ENCODE measurements at regions not wholly inside any gene's neighbourhood (a gene's known extent, or its start where the extent isn't known, plus 50 kb on each side); places are given as distances from the start of the nearest gene placed in this dataset.
A peak's percentile ranks its signal among the peaks of the same experiment; 100 is the strongest.

GRCh38 chr13:38519229-38519911 lies 167.5 kb upstream of the FREM2 start:
- DNase-seq (ENCODE audit: low read depth) = no peak

- DNase-seq (ENCODE audit: low read depth) = no peak
These were observed 166.8 kb upstream of the FREM2 start for GRCh38 chr13:38520041-38520440.

GRCh38 chr13:38527140-38527539 lies 159.7 kb upstream of the FREM2 start:
- no peak for DNase-seq (ENCODE audit: low read depth)

- DNase-seq (ENCODE audit: low read depth) = no peak
These were observed 157.9 kb upstream of the FREM2 start for GRCh38 chr13:38528986-38529385.

GRCh38 chr13:38530492-38530891 lies 156.4 kb upstream of the FREM2 start:
- no peak for DNase-seq (ENCODE audit: low read depth)

- DNase-seq (ENCODE audit: low read depth) = no peak
These were observed 151.6 kb upstream of the FREM2 start for GRCh38 chr13:38535261-38535660.

- DNase-seq (ENCODE audit: low read depth) = no peak
These were observed 149.8 kb upstream of the FREM2 start for GRCh38 chr13:38537051-38537450.

GRCh38 chr13:38538422-38538821 lies 148.5 kb upstream of the FREM2 start:
- DNase-seq (ENCODE audit: low read depth) = no peak

GRCh38 chr13:38539632-38540031 lies 147.2 kb upstream of the FREM2 start:
- DNase-seq (ENCODE audit: low read depth) = no peak

GRCh38 chr13:38542601-38543000 lies 144.3 kb upstream of the FREM2 start:
- no peak for DNase-seq (ENCODE audit: low read depth)

GRCh38 chr13:38543561-38543960 lies 143.3 kb upstream of the FREM2 start:
- DNase-seq (ENCODE audit: low read depth) = peak; percentile 23

- DNase-seq (ENCODE audit: low read depth) = no peak
These were observed 123.1 kb upstream of the FREM2 start for GRCh38 chr13:38563739-38564138.

- no peak for DNase-seq (ENCODE audit: low read depth)
These were observed 122.4 kb upstream of the FREM2 start for GRCh38 chr13:38564256-38565150.

GRCh38 chr13:38566023-38566422 lies 120.9 kb upstream of the FREM2 start:
- DNase-seq (ENCODE audit: low read depth) = no peak

- no peak for DNase-seq (ENCODE audit: low read depth)
These were observed 120.4 kb upstream of the FREM2 start for GRCh38 chr13:38566519-38566918.

GRCh38 chr13:38570706-38571105 lies 116.2 kb upstream of the FREM2 start:
- no peak for DNase-seq (ENCODE audit: low read depth)

GRCh38 chr13:38575427-38575826 lies 111.5 kb upstream of the FREM2 start:
- no peak for DNase-seq (ENCODE audit: low read depth)

- no peak for DNase-seq (ENCODE audit: low read depth)
These were observed 109.8 kb upstream of the FREM2 start for GRCh38 chr13:38577048-38577447.

- peak; percentile 10 for DNase-seq (ENCODE audit: low read depth)
These were observed 104.7 kb upstream of the FREM2 start for GRCh38 chr13:38582133-38582532.

- DNase-seq (ENCODE audit: low read depth) = no peak
These were observed 96.6 kb upstream of the FREM2 start for GRCh38 chr13:38590230-38590629.

GRCh38 chr13:38590796-38591507 lies 95.9 kb upstream of the FREM2 start:
- no peak for DNase-seq (ENCODE audit: low read depth)

GRCh38 chr13:38602266-38602665 lies 84.6 kb upstream of the FREM2 start:
- no peak for DNase-seq (ENCODE audit: low read depth)
